ENCODE measurements at regions not wholly inside any gene's neighbourhood (a gene's known extent, or its start where the extent isn't known, plus 50 kb on each side); places are given as distances from the start of the nearest gene placed in this dataset.

DNA sequence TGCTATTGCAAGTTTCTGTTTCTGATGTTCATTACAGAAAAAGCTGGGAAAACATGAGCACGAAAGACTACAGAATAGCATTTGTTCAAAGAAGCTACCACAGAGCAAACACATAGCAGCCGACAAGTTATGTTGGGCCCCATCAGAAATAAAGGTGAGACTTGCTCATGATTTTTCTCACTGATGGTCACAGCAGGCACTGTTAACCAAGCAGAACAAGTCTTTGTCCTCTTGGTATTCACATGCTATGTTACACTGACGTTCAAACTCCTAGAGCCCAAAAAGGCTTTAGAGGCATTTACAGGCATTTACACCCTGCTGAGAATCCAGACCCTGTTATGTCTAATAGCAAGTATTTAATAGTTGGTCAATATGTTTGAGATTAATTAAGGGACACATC is 235.0 kb upstream of the HNMT start:
- no peak for DNase-seq

DNA sequence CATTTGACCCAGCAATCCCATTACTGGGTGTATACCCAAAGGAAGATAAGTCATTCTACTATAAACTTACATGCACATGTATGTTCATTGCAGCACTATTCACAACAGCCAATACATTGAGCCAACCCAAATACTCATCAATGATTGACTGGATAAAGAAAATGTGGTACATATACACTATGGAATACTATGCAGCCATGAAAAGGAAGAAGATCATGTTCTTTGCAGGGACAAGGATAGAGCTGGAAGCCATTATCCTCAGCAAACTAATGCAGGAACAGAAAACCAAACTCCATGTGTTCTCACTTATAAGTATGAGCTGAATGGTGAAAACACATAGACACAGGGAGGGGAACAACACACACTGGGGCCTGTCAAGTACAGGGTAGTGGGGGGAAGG is 226.7 kb upstream of the HNMT start:
- DNase-seq = no peak

DNA sequence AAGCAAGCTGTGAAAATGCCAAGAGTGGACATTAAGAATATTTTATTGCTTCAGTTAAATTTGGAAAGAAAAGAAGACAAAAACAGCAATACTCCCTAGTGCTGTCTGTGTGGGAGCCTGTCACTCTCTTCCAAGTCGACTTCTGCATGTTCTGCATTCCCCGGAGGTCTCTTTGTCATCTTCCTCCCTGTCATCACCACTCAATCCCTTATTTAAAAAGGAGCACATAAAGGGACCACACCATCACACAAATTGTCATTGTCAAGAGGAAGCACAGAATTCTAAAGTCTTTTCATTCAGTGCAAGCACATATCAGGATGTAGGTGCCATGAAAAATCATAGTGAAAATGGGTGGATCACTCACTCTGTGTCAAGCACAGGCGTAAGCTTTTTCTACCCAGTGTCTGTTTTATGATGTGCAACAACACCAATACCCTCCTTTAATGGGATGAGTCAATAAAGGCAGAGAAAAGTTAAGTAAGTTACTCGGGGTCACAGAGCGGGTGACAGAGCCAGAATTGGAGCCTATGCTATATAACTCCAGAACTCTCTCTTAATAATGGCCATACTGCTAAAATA is 222.4 kb upstream of the HNMT start:
- DNase-seq = no peak

DNA sequence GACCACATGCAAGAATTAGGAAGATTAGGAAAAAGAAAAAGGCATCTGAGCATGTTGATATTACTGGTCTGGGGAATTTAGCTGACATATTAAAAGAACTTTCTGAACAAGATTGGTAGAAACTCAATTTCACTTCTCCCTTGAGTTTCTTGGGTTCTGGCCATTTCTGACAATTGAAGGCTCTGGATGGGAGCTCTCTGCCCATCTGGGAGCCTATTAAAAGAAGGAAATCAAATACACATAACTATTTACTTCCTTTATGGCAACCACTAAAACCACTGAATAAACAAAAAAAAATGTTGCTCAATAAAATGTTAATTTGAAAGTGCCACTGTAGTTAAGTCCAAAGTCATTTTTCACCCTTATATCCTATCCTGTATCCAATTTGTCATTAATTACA is 216.8 kb upstream of the HNMT start:
- DNase-seq = no peak

DNA sequence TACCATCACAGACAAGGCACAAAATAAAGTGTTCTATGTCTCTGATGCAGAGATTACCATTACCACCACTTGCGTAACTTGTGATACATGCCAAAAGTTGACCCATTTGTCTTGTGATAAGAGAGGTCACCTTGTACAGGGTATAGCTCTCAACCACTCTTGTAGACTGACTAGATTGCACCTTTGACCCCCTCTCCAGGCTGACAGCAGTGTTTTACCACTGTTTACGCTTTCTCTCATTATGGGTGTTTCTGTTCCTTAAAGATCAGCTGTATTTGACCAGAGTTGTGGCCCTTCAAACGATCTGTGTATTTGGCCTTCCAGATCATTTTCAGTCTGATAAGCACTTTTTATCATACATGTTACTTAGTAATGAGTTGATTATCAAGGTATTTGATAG is 215.7 kb upstream of the HNMT start:
- no peak for DNase-seq

DNA sequence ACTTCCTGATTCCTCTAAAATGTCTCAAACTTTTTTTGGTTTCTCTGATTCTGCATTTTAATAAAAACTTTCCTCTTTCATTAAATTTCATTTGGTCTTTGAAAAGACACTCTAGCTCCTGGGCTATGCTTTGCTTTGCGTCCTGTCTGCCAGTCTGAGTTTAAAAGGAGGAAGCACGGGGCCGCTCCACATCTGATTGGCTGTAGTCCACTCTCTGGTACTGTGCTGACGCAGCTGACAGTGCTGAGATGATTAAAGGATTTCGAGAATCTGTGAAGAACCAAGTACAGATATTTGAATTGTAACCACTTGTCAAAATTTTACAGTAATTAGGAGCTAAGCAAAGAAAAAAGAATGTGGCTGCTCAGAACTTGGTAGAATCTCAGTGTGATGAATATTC is 199.6 kb upstream of the HNMT start:
- DNase-seq = no peak

DNA sequence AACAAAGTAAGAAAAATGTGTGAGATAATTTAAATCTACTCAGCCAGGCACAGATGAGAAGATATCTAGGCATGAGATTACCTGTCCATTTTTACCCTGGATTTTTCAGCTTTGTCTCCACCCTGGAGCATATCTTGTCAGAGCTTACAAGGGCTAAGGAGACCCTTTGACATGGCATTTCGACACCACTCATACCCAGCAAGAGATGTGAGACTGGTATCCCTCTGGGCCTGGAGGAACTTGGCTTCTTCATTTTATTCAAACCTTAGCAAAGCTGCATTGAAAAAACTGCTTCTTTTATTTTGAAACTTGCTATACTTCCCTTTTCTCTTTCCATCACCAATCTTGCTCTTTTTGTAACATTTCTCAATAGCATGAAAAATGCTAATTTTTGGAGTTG is 194.9 kb upstream of the HNMT start:
- no peak for DNase-seq

DNA sequence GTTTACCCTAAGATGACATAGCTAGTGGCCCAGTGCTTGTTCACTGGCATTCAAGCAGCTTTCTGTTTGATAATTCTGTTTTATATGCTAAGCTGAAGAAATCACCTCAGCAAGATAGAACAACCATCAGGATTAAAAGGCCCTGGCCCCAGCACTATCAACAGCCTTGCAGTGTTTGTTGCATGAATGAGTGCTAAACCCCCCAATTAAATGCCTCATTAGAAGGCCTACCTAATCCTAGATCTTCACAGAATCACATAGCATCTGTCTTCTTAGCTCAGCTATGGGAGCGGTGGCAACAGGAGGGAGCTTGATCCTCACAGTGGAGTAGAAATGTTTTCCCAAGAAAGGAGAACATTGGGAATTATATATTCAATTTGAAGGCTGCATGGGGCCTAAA is 194.1 kb upstream of the HNMT start:
- DNase-seq = no peak

DNA sequence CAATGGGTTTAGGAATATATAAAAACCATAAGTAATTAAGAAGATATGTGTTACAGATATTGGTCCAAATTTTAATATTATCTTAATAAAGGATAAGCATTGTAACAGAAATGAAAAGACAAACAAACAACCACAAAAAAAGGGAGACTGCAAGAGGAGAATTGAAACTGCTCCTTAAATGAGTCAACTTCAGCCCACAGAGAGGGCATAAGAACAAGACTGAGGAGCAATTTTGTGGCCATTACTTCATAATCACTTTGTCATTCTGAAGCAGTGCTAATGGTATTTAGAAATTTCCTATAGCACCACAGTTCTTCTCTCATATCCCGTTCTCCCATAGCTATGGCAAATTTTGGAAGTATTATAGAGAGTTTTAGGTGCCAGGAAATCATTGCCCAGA is 193.2 kb upstream of the HNMT start:
- no peak for DNase-seq

DNA sequence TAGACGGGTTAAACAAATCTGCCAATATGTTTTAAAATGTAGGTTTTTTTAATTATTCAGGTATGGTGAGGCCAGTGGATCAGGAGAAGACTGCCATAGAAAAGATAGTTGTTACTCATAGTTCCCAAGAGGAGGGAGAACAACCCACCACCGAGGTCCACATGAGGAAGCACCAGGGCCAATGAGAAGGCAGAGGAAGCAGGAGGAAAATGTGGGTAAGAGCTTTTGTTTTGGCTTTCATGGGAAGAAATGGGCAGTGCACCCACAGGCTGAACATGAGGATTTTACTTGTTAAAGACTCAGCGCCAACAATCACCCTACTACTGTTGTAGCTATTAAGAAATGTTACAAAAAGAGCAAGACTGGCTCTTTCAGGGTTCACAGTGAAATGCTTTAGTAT is 191.8 kb upstream of the HNMT start:
- DNase-seq = no peak

DNA sequence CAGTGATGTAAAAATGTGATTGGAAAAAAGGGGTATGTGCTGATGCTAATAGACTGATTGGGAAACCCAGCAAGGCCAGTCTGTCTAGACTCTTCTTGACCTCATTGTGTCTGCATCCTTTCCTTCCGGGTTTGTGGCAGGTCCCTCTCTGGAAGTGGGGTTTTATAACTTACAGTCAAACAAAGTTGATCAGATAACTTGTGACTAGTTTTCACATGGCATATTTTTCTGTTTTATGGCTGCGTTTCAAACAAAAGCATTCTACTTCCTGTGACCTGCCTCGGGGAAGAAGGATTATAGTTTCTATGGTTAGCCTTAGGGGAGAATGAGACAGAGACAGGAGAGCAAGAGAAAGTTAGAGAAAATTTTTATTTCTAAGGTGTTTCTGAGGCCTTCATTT is 188.7 kb upstream of the HNMT start:
- no peak for DNase-seq

DNA sequence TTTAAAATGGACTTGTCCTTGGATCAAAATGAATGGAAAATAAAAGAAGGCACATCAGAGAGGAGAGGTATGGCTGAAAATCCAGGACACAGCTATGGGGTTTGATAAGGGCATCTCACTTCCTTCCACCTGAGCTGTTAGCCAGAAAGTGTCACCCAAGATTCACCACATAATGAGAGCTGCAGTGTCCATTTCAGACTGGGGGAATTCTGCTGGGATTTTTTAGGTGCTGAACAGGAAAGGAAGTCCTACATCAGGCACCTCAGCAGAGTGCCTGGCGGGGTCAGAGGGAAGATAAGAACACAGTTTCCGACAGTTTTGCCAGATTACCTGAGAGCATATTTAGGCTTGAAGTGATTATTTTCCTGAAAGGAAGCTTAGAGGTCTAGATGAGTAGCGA is 187.6 kb upstream of the HNMT start:
- no peak for DNase-seq

DNA sequence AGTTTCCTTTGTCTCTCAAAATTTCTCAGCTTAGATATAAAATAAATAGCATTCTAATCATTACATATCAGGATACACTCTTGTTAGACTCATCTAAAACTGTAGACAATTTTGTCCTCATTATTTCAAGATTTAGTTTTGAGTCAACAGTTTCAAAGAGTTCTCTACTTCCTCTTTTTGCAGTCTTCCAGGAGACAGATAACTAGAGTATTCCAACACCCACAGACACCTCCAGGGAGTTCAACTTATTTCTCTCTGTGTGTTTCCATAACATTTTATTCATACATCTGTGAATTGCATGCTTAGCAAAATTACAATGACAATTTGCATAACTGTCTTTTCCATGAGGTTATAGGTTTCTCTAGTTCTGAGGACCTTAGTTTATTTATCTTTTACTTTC is 166.6 kb upstream of the HNMT start:
- no peak for DNase-seq

DNA sequence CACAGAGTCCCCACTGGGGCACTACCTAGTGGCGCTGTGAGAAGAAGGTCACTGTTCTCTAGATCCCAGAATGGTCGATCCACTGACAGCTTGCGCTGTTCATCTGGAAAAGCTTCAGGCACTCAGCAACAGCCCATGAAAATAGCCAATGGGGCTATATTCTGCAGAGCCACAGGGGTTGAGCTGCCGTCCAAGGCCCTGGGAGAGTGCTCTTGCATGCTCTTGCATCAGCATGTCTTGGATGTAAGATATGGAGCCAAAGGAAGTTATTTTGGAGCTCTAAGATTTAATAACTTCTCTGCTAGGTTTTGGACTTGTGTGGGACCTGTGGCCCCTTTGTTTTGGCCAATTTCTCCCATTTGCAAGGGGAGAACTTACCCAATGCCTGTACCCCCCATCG is 164.7 kb upstream of the HNMT start:
- DNase-seq = no peak

DNA sequence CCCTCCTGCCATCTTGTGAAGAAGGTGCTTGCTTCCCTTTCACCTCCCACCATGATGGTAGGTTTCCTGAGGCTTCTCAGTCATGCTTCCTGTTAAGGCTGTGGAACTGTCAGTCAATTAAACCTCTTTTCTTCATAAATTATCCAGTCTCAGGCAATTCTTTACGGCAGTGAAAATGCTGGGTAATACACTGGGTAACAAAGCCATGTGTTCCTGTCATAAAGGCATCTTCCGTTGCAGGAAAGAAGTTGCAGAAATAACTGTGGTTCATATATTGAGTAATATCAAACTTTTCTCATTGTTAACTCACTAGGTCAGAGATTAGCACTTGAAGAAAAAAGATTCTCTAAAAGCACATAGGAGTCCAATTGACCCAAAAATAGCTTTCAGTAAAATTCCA is 163.9 kb upstream of the HNMT start:
- DNase-seq = no peak

DNA sequence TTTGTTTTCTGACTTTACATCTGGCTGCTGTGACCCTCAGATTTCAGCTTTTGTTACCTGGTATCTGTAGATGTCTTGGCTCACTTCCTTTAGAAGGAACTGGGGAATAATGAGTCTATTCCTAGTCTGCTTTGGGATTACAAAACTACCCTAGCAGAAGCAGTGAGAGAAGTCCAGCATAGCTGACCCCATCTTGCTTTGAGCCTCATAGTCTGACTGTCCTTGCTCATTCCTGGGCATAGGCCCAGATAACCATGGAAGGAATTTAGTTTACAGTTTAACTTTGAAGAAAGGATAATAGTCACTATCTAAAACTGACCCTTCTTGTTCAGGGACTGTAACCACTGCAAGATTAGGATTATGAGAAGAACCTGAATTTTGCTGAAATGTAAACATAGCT is 163.0 kb upstream of the HNMT start:
- no peak for DNase-seq

DNA sequence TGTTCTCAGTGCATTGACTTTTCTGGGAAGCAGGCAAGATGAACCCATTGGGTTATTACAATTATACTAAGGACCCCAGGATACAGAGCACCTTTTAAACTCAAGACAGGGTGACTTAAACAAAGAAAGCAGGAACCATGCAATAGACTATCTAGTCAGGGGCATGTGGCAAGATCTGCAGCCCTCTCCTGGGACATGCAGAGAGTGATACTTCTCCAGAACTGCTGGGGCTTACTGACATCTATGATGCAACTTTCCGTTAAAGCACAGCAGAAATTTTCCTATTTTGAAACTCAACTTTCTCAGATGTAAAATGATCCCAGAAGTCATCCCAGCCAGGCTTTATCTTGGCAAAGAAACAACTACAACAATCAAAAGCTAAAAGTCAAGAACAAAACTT is 162.2 kb upstream of the HNMT start:
- DNase-seq = no peak

DNA sequence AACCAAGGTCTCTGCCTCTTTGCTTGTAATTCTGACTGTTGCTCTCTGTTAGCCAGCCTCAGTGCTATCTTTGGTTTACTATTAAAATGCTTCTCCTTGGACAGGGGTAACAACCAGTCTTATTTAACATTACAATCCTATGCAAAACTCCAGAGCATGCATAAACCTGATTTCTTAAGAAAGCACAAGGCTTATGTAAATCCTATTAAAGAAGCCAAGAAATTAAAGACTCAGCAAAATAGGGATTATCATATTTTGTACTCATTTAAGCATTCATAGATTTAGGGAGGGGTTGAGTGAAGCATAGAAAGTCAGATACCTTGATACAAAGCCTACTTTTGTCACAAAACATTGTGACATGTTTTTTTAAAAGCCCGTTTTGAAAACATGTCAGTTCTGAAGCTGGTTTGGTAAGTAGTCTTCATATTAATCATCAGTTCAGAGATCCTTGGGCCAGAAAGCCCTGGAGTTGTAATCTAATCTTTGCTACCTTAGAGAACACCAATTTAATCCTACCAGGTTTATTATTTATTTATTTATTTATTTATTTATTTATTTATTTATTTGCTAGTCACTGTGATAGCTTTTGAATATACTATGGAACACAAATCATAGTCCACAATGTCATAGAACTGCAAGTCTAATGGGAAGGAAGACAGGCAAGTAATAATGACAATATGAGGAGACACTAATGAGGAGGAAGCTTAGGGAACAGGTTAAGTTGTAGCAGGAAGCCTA is 158.0 kb upstream of the HNMT start:
- no peak for DNase-seq

DNA sequence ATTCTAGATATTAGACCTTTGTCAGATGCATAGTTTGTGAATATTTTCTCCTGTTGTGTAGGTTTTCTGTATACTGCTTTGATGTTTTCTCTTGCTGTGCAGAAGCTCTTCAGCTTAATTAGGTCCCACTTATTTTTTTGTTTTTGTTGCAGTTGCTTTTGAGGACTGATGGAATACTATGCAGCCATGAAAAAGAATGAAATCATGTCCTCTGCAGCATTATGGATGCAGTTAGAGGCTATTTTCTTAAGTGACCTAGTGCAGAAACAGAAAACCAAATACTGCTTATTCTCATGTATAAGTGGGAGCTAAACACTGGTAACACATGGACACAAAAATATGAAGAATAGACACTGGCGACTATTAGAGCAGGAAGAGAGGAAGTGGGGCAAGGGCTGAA is 155.0 kb upstream of the HNMT start:
- DNase-seq = no peak

DNA sequence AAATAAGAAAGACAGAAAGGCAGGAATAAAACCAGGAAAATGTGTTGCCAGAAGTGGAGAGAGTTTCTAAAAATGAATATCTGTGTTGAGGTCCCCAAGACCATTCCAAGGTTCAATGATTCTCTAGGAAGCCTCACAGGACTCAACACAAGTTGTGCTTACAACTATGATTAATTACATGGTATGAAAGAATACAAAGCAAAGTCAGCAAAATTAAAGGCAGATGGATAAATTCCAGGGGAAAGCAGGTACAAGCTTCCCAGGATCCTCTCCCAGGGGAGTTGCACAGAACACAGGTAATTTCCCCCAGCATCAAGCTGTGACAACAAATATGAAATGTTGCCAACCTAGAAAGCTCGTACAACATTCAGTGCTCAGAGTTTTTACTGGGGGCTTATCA is 154.4 kb upstream of the HNMT start:
- no peak for DNase-seq

DNA sequence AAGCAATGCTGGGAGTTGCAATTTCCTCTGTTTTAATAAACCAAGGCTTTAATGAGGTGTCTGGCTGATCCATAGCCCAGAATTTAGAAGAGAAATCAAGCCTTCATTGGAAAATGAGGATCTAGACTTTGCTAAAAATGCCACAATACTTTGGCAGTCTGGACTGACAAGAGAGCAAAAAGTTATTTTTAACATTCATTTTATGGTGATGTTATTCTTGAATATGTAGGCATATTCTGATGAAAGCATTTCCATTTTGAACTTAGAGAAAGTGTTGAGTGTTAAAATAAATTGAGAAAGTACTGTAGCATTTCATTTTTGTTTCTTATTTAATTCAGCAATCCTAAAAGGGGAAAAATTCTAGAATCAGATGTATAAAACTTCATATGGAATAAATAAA is 151.8 kb upstream of the HNMT start:
- DNase-seq = no peak

DNA sequence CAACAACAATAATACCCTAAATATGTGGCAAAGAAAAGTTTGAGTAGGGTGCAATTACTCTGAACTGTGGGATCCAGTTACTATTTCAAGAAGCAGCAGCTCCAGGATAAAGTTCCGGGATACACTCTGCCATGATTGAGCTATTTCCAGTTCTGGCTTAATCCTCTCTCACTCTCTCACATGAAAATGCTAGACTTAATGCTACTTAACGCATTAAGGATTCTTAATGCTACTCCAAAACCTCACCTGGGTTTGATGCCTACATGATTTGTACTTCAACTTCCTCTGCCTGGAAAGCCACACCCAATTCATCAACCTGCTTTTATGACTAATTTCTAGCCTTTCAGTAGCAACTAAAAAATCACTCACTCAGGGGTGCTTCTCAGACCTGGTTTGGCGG is 151.1 kb upstream of the HNMT start:
- DNase-seq = no peak

DNA sequence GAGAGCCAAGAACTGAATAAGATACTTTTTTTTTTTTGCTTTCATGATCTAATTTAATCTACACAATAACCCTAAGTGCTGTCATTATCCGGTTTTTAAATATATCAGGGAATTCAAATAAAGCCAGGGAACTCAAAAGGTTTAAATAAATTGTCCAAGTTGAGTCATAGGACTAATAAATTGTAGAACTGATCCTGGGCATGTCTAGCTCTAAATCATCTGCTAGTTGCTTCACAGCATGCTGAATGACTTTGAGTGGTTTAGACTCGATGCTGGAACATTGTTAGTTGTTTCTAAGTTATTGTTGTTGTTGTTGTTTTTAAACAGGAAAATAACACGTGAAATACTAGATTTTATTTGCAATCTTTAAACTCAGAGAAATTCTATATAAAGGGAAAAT is 147.2 kb upstream of the HNMT start:
- DNase-seq = no peak

DNA sequence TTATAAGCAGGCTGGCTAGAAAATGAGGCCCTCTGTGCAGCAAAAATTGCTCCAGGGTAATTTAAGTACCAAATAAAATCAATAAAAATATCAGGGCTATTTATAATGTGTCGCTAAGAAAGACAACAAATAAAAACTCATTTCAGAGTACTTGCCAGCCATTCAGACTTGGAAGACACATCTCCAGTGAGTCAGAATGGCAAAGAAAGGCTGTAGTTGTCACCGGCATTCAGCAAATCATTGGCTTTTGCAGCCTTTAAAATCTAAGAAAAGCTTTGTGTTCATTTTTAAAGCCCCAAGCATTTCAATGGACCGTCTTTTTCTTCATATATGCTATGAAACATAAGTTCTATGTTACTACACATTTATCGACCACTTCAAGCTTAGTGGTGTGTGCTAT is 141.1 kb upstream of the HNMT start:
- no peak for DNase-seq

DNA sequence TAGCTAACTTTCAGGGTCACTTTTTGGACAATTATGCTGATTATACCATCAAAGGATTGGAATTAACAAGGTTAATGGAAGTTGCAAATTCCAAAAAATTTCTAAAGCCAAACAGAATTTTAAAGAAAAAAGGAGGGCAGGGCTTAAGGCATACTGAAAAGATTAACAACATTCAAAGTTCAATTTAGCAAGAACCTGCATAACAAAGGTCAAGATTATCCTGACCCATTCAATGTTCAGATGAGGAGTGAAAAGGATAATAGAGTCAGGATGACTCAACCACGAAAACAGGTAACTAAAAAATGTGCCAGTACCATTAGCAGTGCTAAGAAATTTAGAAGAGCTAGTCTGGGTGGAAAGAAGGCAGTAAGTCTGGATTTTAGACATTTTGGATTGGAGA is 139.8 kb upstream of the HNMT start:
- no peak for DNase-seq
